CD8-positive, alpha-beta memory T cell (primary cell): ENCODE measurements at regions not wholly inside any gene's neighbourhood (a gene's known extent, or its start where the extent isn't known, plus 50 kb on each side); places are given as distances from the start of the nearest gene placed in this dataset.

Source experiments
- CTCF ChIA-PET: fragments of 350-600 bp; sonication (Branson Sonifier 250); formaldehyde crosslinking; loops from one replicate; lab custom pipeline; 2021; ENCODE audit warnings: antibody characterized with exemption; lab: Charles Lee
- POLR2A ChIA-PET: fragments of 350-600 bp; sonication (Branson Sonifier 250); formaldehyde crosslinking; loops from one replicate; lab custom pipeline; 2021; ENCODE audit warnings: antibody characterized with exemption; lab: Charles Lee
- DNase-seq, 5 donors: peaks; one replicate each; pipeline versions ENCODE4 v3.0.0 to v3.0.0-alpha.2; 2020 to 2022; ENCODE audit warnings: mixed read lengths in 1 of 5
- H3K27ac ChIP-seq: one replicate; pipeline ENCODE4 v1.7.0; 2013; ENCODE audit warnings: low read depth, mild to moderate bottlenecking, low read length, moderate library complexity
- H3K27me3 ChIP-seq: 2 replicates; pipeline ENCODE4 v1.7.0; 2013; ENCODE audit warnings: low read length, mild to moderate bottlenecking; ENCODE audit not compliant: insufficient read depth, poor library complexity, severe bottlenecking
- H3K36me3 ChIP-seq: 2 replicates; pipeline ENCODE4 v1.7.0; 2013; ENCODE audit warnings: mild to moderate bottlenecking, low read length, moderate library complexity; ENCODE audit not compliant: insufficient read depth
- H3K4me1 ChIP-seq: 2 replicates; pipeline ENCODE4 v1.7.0; 2013; ENCODE audit warnings: mild to moderate bottlenecking, low read length, moderate library complexity; ENCODE audit not compliant: insufficient read depth
- H3K4me3 ChIP-seq: 2 replicates; pipeline ENCODE4 v1.7.0; 2013; ENCODE audit warnings: mild to moderate bottlenecking, low read length
- H3K9me3 ChIP-seq: 2 replicates; pipeline ENCODE4 v1.7.0; 2013; ENCODE audit warnings: mild to moderate bottlenecking, low read length
- H3K27ac Mint-ChIP-seq, 8 donors: one replicate each; pipeline ENCODE4 v1.8.0; 2020 to 2021; ENCODE audit warnings: mixed read lengths in 8 of 8, mild to moderate bottlenecking in 6 of 8, inconsistent platforms in 3 of 8, moderate library complexity in 3 of 8
- H3K27me3 Mint-ChIP-seq, 2 donors: one replicate each; pipeline ENCODE4 v1.8.0; 2020 to 2021; ENCODE audit warnings: mixed read lengths in 2 of 2, mild to moderate bottlenecking in 1 of 2, moderate library complexity in 1 of 2
- H3K36me3 Mint-ChIP-seq, 3 donors: one replicate each; pipeline ENCODE4 v1.8.0; 2020 to 2021; ENCODE audit warnings: mixed read lengths in 3 of 3, inconsistent platforms in 1 of 3, mild to moderate bottlenecking in 1 of 3
- H3K4me1 Mint-ChIP-seq, 3 donors: one replicate each; pipeline ENCODE4 v1.8.0; 2020 to 2021; ENCODE audit warnings: mixed read lengths in 3 of 3, inconsistent platforms in 1 of 3, mild to moderate bottlenecking in 1 of 3
- H3K4me3 Mint-ChIP-seq, 7 donors: one replicate each; pipeline ENCODE4 v1.8.0; 2020 to 2021; ENCODE audit warnings: mixed read lengths in 7 of 7, mild to moderate bottlenecking in 6 of 7, moderate library complexity in 4 of 7, inconsistent platforms in 2 of 7
- H3K9me3 Mint-ChIP-seq, 5 donors: one replicate each; pipeline ENCODE4 v1.8.0; 2020 to 2022; ENCODE audit warnings: mixed read lengths in 5 of 5, mild to moderate bottlenecking in 3 of 5, moderate library complexity in 2 of 5, inconsistent platforms in 1 of 5

- ChIA-PET POLR2A (no interaction called here), CTCF (no interaction called here)
- H3K4me3 ChIP-seq: no peak overlapping the region
- H3K27ac ChIP-seq: no peak overlapping the region
- H3K27ac Mint-ChIP-seq: no peak overlapping the region
- H3K27me3 Mint-ChIP-seq: peaks cover 0 to 3% of the 10 kb centered on the region in 2 donors
- H3K36me3 Mint-ChIP-seq: no peaks in the 10 kb centered on the region
- H3K4me1 Mint-ChIP-seq: no peaks in the 10 kb centered on the region
- no peaks in the 10 kb centered on the region for H3K9me3 Mint-ChIP-seq
- no peaks in the 10 kb centered on the region for H3K36me3 ChIP-seq
- H3K27me3 ChIP-seq: no peaks in the 10 kb centered on the region
- H3K9me3 ChIP-seq: no peaks in the 10 kb centered on the region
- DNase-seq: no peak
- H3K4me3 Mint-ChIP-seq: no peak overlapping the region
- no peaks in the 10 kb centered on the region for H3K4me1 ChIP-seq
Observed at GRCh38 chr6:140845701-140846100, 1287.0 kb upstream of the GJE1 start.

GRCh38 chr6:140844167-140844566 is 1288.6 kb upstream of the GJE1 start:
- no peaks in the 10 kb centered on the region for H3K36me3 Mint-ChIP-seq
- no peak for DNase-seq
- no peaks in the 10 kb centered on the region for H3K4me1 ChIP-seq
- ChIA-PET POLR2A (no interaction called here), CTCF (no interaction called here)
- no peak overlapping the region for H3K27ac ChIP-seq
- H3K9me3 Mint-ChIP-seq: no peaks in the 10 kb centered on the region
- H3K4me3 ChIP-seq: no peak overlapping the region
- H3K27ac Mint-ChIP-seq: no peak overlapping the region
- H3K27me3 Mint-ChIP-seq: peaks cover 0 to 3% of the 10 kb centered on the region in 2 donors
- H3K4me3 Mint-ChIP-seq: no peak overlapping the region
- no peaks in the 10 kb centered on the region for H3K27me3 ChIP-seq
- H3K9me3 ChIP-seq: no peaks in the 10 kb centered on the region
- H3K4me1 Mint-ChIP-seq: no peaks in the 10 kb centered on the region
- no peaks in the 10 kb centered on the region for H3K36me3 ChIP-seq

- no peaks in the 10 kb centered on the region for H3K4me1 ChIP-seq
- H3K27me3 ChIP-seq: no peaks in the 10 kb centered on the region
- no peak overlapping the region for H3K27ac Mint-ChIP-seq
- H3K9me3 ChIP-seq: no peaks in the 10 kb centered on the region
- H3K27me3 Mint-ChIP-seq: peaks cover 1 to 3% of the 10 kb centered on the region in 2 donors
- POLR2A ChIA-PET: no interaction called here
- no peaks in the 10 kb centered on the region for H3K4me1 Mint-ChIP-seq
- no peak for DNase-seq
- H3K36me3 ChIP-seq: no peaks in the 10 kb centered on the region
- H3K9me3 Mint-ChIP-seq: no peaks in the 10 kb centered on the region
- H3K4me3 ChIP-seq: no peak overlapping the region
- H3K36me3 Mint-ChIP-seq: no peaks in the 10 kb centered on the region
- CTCF ChIA-PET: no interaction called here
- H3K4me3 Mint-ChIP-seq: no peak overlapping the region
- H3K27ac ChIP-seq: no peak overlapping the region
Observed at GRCh38 chr6:140833408-140833807, 1299.3 kb upstream of the GJE1 start.

GRCh38 chr6:140830666-140831065 is 1302.1 kb upstream of the GJE1 start:
- H3K9me3 Mint-ChIP-seq: no peaks in the 10 kb centered on the region
- POLR2A ChIA-PET: no interaction called here

GRCh38 chr6:140828856-140829255 is 1303.9 kb upstream of the GJE1 start:
- peaks cover 1 to 3% of the 10 kb centered on the region in 2 donors for H3K27me3 Mint-ChIP-seq
- Histone ChIP-seq H3K27ac (no peak overlapping the region), H3K4me3 (no peak overlapping the region), H3K36me3 (no peaks in the 10 kb centered on the region), H3K27me3 (no peaks in the 10 kb centered on the region), H3K9me3 (no peaks in the 10 kb centered on the region), H3K4me1 (no peaks in the 10 kb centered on the region)
- no peaks in the 10 kb centered on the region for H3K4me1 Mint-ChIP-seq
- POLR2A ChIA-PET: no interaction called here
- no peaks in the 10 kb centered on the region for H3K36me3 Mint-ChIP-seq
- H3K27ac Mint-ChIP-seq: no peak overlapping the region
- no peak for DNase-seq
- H3K4me3 Mint-ChIP-seq: no peak overlapping the region
- no peaks in the 10 kb centered on the region for H3K9me3 Mint-ChIP-seq
- CTCF ChIA-PET: no interaction called here

More at GRCh38 chr6:140830666-140831065, 1302.1 kb upstream of the GJE1 start:
- Histone ChIP-seq H3K27ac (no peak overlapping the region), H3K9me3 (no peaks in the 10 kb centered on the region), H3K4me1 (no peaks in the 10 kb centered on the region), H3K4me3 (no peak overlapping the region), H3K27me3 (no peaks in the 10 kb centered on the region), H3K36me3 (no peaks in the 10 kb centered on the region)
- H3K4me1 Mint-ChIP-seq: no peaks in the 10 kb centered on the region
- no peak overlapping the region for H3K4me3 Mint-ChIP-seq
- peaks cover 1 to 3% of the 10 kb centered on the region in 2 donors for H3K27me3 Mint-ChIP-seq
- no peaks in the 10 kb centered on the region for H3K36me3 Mint-ChIP-seq
- peak overlapping the region in 1 of 8 donors; percentile 36 for H3K27ac Mint-ChIP-seq
- DNase-seq: no peak
- CTCF ChIA-PET: no interaction called here

- Mint-ChIP-seq H3K27me3 (peaks cover 1 to 3% of the 10 kb centered on the region in 2 donors), H3K4me3 (no peak overlapping the region), H3K36me3 (no peaks in the 10 kb centered on the region), H3K27ac (no peak overlapping the region), H3K4me1 (no peaks in the 10 kb centered on the region), H3K9me3 (no peaks in the 10 kb centered on the region)
- DNase-seq: no peak
- Histone ChIP-seq H3K4me1 (no peaks in the 10 kb centered on the region), H3K36me3 (no peaks in the 10 kb centered on the region), H3K27me3 (no peaks in the 10 kb centered on the region), H3K9me3 (no peaks in the 10 kb centered on the region), H3K27ac (no peak overlapping the region), H3K4me3 (no peak overlapping the region)
- POLR2A ChIA-PET: no interaction called here
- CTCF ChIA-PET: no interaction called here
Observed at GRCh38 chr6:140827593-140827992, 1305.1 kb upstream of the GJE1 start.

- Mint-ChIP-seq H3K27ac (no peak overlapping the region), H3K36me3 (no peaks in the 10 kb centered on the region), H3K27me3 (peaks cover 3 to 4% of the 10 kb centered on the region in 2 donors), H3K4me1 (no peaks in the 10 kb centered on the region), H3K9me3 (no peaks in the 10 kb centered on the region), H3K4me3 (no peak overlapping the region)
- Histone ChIP-seq H3K9me3 (no peaks in the 10 kb centered on the region), H3K36me3 (no peaks in the 10 kb centered on the region), H3K27me3 (no peaks in the 10 kb centered on the region), H3K4me3 (no peak overlapping the region), H3K4me1 (no peaks in the 10 kb centered on the region), H3K27ac (no peak overlapping the region)
- ChIA-PET CTCF (no interaction called here), POLR2A (no interaction called here)
- no peak for DNase-seq
Observed at GRCh38 chr6:140825731-140826130, 1307.0 kb upstream of the GJE1 start.

GRCh38 chr6:140824595-140824994 is 1308.1 kb upstream of the GJE1 start:
- H3K27ac ChIP-seq: no peak overlapping the region
- H3K27me3 ChIP-seq: no peaks in the 10 kb centered on the region
- no peaks in the 10 kb centered on the region for H3K4me1 ChIP-seq
- peaks cover 3 to 4% of the 10 kb centered on the region in 2 donors for H3K27me3 Mint-ChIP-seq
- no peaks in the 10 kb centered on the region for H3K36me3 ChIP-seq
- H3K27ac Mint-ChIP-seq: no peak overlapping the region
- H3K4me3 ChIP-seq: no peak overlapping the region
- ChIA-PET CTCF (no interaction called here), POLR2A (no interaction called here)
- DNase-seq: no peak
- H3K4me1 Mint-ChIP-seq: no peaks in the 10 kb centered on the region
- H3K9me3 Mint-ChIP-seq: no peaks in the 10 kb centered on the region
- H3K9me3 ChIP-seq: no peaks in the 10 kb centered on the region
- no peak overlapping the region for H3K4me3 Mint-ChIP-seq
- H3K36me3 Mint-ChIP-seq: no peaks in the 10 kb centered on the region

- Histone ChIP-seq H3K9me3 (no peaks in the 10 kb centered on the region), H3K4me3 (no peak overlapping the region), H3K36me3 (no peaks in the 10 kb centered on the region), H3K4me1 (no peaks in the 10 kb centered on the region), H3K27me3 (no peaks in the 10 kb centered on the region), H3K27ac (no peak overlapping the region)
- H3K36me3 Mint-ChIP-seq: no peaks in the 10 kb centered on the region
- ChIA-PET CTCF (no interaction called here), POLR2A (no interaction called here)
- no peak overlapping the region for H3K4me3 Mint-ChIP-seq
- no peak overlapping the region for H3K27ac Mint-ChIP-seq
- no peak for DNase-seq
- H3K27me3 Mint-ChIP-seq: peaks cover 0 to 3% of the 10 kb centered on the region in 2 donors
- H3K9me3 Mint-ChIP-seq: no peaks in the 10 kb centered on the region
- H3K4me1 Mint-ChIP-seq: no peaks in the 10 kb centered on the region
Observed at GRCh38 chr6:140821196-140821595, 1311.5 kb upstream of the GJE1 start.
